Stimulated activated CD4-positive, alpha-beta T cell treated with anti-CD3 and anti-CD28 coated beads, Interleukin-15, amount 100 ng/mL, for 1 hour (primary cell): ENCODE measurements at regions not wholly inside any gene's neighbourhood (a gene's known extent, or its start where the extent isn't known, plus 50 kb on each side); places are given as distances from the start of the nearest gene placed in this dataset.
"Not testable (repeated sequence)": the region's sequence is repeated elsewhere in the genome, so short reads cannot be mapped to it uniquely, and the experiment has no call there.

Experiments
- DNase-seq, 2 donors: peaks; one replicate each; pipeline ENCODE4 v3.0.0-alpha.2; 2020; ENCODE audit warnings: low read depth in 1 of 2, low spot score in 1 of 2

- no peak for DNase-seq
Observed at GRCh38 chr18:24616653-24617052, 156.2 kb downstream of the HRH4 start.

- DNase-seq: not testable (repeated sequence)
Observed at GRCh38 chr18:24624421-24624820, 164.0 kb downstream of the HRH4 start.

GRCh38 chr18:24627644-24628315, 167.3 kb downstream of the HRH4 start:
- DNase-seq: no peak

GRCh38 chr18:24628326-24628725, 167.9 kb downstream of the HRH4 start:
- no peak for DNase-seq

- DNase-seq: no peak
Observed at GRCh38 chr18:24629921-24630320, 169.5 kb downstream of the HRH4 start.

- no peak for DNase-seq
Observed at GRCh38 chr18:24630346-24630880, 170.0 kb downstream of the HRH4 start.

GRCh38 chr18:24631243-24632025, 171.0 kb downstream of the HRH4 start:
- DNase-seq: no peak

- no peak for DNase-seq
Observed at GRCh38 chr18:24632158-24632988, 171.9 kb downstream of the HRH4 start.

- no peak for DNase-seq
Observed at GRCh38 chr18:24633121-24633520, 172.7 kb downstream of the HRH4 start.

- DNase-seq: no peak
Observed at GRCh38 chr18:24649571-24649970, 189.1 kb downstream of the HRH4 start.

- no peak for DNase-seq
Observed at GRCh38 chr18:24651434-24651833, 191.0 kb downstream of the HRH4 start.

- no peak for DNase-seq
Observed at GRCh38 chr18:24656050-24656449, 195.6 kb downstream of the HRH4 start.

GRCh38 chr18:24656551-24657443, 196.4 kb downstream of the HRH4 start:
- no peak for DNase-seq

GRCh38 chr18:24657444-24657842, 197.0 kb downstream of the HRH4 start:
- no peak for DNase-seq

GRCh38 chr18:24658302-24658701, 197.9 kb downstream of the HRH4 start:
- DNase-seq: no peak

- DNase-seq: no peak
Observed at GRCh38 chr18:24659827-24660720, 199.6 kb downstream of the HRH4 start.

- no peak for DNase-seq
Observed at GRCh38 chr18:24660956-24661355, 200.5 kb downstream of the HRH4 start.

GRCh38 chr18:24662412-24662821, 202.0 kb downstream of the HRH4 start:
- no peak for DNase-seq

GRCh38 chr18:24663026-24663425, 202.6 kb downstream of the HRH4 start:
- DNase-seq: no peak
